WERI-Rb-1 (cell line): ENCODE measurements at regions not wholly inside any gene's neighbourhood (a gene's known extent, or its start where the extent isn't known, plus 50 kb on each side); places are given as distances from the start of the nearest gene placed in this dataset.

Experiments used
- DNase-seq: peaks from one replicate; pipeline ENCODE4 v3.0.0-alpha.2; 2020
- H3K27ac ChIP-seq: fragments of 250-450 bp; sonication (Bioruptor Pico); 2 replicates; pipeline ENCODE4 v1.5.1; 2020; ENCODE audit warnings: mild to moderate bottlenecking, moderate library complexity
- H3K27me3 ChIP-seq: fragments of 250-450 bp; sonication (Bioruptor Pico); 2 replicates; pipeline ENCODE4 v1.5.1; 2021; ENCODE audit warnings: mild to moderate bottlenecking, low read depth, moderate library complexity; ENCODE audit not compliant: insufficient read depth, severe bottlenecking
- H3K36me3 ChIP-seq: fragments of 250-450 bp; sonication (Bioruptor Pico); 2 replicates; pipeline ENCODE4 v1.5.1; 2020; ENCODE audit warnings: mild to moderate bottlenecking, moderate library complexity
- H3K4me3 ChIP-seq: 2 replicates; pipeline ENCODE4 v1.5.1; 2011; ENCODE audit warnings: low read depth, mild to moderate bottlenecking, control low read depth, low read length
- H3K9me3 ChIP-seq: fragments of 250-450 bp; sonication (Bioruptor Pico); 2 replicates; pipeline ENCODE4 v1.5.1; 2021; ENCODE audit warnings: mild to moderate bottlenecking, moderate library complexity; ENCODE audit not compliant: severe bottlenecking
- TF ChIP-seq, protein P1 (sequence below): IDR thresholded peaks from 2 replicates; pipeline ENCODE4 v1.5.1; 2011; ENCODE audit warnings: low read depth, mild to moderate bottlenecking, control low read depth, inconsistent platforms, low read length

DNA sequence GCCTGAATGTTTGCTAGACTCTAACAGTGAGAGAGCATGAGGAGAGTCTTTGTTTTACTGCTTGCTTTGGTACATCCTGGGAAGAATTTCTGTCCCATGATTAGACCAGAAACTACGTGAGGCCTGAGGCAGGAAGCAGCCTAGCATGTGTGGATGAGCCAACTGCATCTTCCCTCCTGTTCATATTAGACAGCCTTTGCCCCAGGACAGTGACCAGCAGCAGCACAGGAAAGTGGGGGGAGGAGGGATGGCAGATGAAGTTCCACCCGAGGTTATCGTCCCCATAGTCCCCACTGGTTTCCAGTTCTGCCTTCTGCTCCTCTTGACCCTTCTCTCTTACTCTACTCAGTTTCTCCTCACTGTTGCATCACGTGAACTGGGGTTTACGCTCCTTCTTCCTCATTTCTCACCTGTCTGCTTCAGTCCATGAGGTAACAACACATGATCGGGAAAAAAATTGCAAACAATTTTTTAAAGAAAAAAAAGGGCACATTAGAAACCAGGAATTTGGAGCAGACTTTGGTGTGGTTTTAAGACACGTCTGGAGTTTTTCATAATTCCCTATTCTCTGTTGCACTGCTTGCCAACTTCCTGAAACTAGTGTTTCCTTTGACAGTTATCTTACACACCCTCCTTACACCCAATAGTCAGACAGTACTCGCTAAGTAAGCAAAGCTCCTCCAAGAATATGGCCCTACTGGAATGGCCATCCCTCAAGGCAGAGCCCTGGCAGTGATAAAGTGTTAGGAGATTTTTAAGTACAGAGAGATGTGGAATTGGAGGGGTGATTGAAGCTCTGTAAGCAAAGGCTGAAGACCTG is 84.1 kb downstream of the SNX18 start:
- Histone ChIP-seq H3K36me3 (no peaks in the 10 kb centered on the region), H3K9me3 (peaks cover 3% of the 10 kb centered on the region), H3K27ac (no peak overlapping the region), H3K4me3 (no peak overlapping the region), H3K27me3 (no peaks in the 10 kb centered on the region)
- DNase-seq = no peak
- TF ChIP-seq, protein P1, sequence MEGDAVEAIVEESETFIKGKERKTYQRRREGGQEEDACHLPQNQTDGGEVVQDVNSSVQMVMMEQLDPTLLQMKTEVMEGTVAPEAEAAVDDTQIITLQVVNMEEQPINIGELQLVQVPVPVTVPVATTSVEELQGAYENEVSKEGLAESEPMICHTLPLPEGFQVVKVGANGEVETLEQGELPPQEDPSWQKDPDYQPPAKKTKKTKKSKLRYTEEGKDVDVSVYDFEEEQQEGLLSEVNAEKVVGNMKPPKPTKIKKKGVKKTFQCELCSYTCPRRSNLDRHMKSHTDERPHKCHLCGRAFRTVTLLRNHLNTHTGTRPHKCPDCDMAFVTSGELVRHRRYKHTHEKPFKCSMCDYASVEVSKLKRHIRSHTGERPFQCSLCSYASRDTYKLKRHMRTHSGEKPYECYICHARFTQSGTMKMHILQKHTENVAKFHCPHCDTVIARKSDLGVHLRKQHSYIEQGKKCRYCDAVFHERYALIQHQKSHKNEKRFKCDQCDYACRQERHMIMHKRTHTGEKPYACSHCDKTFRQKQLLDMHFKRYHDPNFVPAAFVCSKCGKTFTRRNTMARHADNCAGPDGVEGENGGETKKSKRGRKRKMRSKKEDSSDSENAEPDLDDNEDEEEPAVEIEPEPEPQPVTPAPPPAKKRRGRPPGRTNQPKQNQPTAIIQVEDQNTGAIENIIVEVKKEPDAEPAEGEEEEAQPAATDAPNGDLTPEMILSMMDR = no peak
